Stimulated activated CD8-positive, alpha-beta memory T cell treated with anti-CD3 and anti-CD28 coated beads, Interleukin-12 subunit alpha, Interleukin-12 subunit beta, amount 100 ng/mL, for 24 hours (primary cell): ENCODE measurements at regions not wholly inside any gene's neighbourhood (a gene's known extent, or its start where the extent isn't known, plus 50 kb on each side); places are given as distances from the start of the nearest gene placed in this dataset.
"Not testable (repeated sequence)": the region's sequence is repeated elsewhere in the genome, so short reads cannot be mapped to it uniquely, and the experiment has no call there.

ENCODE experiments used
- DNase-seq: peaks from one replicate; pipeline ENCODE4 v3.0.0-alpha.2; 2020; ENCODE audit errors: extremely low read depth

DNA sequence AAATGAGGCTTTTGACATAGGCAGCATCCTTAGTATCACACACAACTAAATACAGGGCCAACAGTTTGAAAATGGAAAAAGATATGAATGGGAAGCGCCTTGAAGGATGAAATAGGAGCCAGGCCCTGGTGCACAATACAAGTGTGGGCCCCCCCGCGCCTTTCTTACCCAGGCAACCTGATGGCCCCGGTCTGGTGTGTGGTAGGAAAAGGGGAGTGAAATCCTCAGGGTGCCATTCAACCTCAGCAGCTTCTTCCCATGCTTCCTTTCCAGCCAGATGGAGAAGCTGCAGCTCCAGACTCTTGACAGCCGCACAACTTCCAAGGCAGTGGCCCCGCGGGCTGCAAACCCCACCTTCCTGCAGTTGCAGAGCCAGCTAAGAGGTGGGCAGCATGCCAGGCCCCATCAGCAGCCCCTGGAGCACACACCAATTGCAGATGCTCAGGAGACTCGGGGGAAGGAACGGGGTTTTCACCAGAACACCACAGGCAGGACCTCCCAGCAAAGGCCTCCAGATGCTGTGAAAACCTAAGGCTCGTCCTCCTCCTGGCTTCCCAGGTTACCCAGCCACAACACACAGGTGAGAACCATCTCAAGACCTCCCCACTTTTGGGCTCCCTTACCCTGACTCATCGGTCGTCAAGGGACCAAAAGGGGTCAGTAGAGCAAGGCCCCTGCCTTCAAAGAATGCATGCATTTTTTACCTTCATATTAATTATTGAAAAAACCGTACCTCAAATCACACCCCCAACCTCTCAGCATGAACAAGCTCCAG is 101.6 kb downstream of the CPN2 start:
- DNase-seq: no peak

DNA sequence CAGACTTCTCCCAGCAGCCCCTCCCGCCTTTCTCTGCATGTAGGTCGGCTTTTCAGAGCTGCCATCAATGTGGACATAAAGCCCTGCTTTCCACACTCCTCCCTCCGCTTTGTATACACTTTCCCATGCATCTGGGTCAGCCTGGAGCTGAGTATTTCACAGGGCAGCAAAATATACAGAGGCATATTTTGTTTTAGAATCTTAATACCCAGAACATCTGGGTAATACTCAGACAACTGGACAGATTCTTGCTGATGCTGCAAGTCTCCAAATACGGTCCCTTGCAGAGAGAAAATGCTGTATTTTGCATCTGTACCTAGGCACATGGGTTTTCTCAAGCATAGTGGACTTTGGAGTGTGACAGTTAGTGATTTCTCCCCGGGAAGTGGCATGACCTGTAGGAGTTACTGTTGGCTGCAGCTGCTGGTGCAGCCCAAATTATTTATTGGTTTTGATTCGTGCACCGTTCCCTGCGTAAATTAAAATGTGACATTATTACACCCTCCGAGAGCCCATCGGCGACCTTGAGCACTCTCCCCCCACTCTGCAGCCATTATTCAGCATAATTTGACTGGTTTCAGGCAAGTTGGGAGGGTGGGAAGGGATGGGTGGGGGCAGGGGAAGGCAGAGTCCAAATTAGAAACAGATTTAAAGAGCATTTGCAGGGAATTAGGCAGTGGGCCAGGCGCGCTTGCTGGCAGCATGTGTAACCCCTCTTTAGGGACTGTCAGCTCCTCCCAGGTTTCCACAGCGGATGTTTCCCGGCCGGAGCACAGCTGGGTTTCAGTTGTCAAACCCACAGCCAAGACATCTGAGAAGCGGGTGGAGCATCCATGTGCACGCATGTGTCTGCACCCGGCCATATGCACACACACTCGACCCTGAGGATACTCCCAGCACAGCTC is 100.8 kb downstream of the CPN2 start:
- no peak for DNase-seq

DNA sequence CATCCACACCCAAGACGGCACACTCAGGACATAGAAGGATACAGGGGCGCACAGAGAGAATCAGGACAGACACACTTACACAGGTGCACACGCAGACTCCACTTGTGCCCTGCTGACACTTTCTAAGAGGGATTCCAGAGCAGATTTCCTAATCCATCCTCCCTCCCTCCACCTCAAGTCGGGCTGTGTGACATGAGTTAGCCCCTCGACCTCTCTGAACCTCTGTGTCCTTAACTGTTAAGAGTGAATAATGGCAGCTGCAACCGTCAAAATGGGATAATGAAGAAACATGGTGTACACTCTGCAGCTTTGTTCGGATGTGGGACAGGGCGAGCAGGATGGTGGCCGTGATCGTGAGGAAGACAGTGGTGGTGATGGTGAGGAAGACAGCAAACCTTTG is 100.1 kb downstream of the CPN2 start:
- DNase-seq: no peak

DNA sequence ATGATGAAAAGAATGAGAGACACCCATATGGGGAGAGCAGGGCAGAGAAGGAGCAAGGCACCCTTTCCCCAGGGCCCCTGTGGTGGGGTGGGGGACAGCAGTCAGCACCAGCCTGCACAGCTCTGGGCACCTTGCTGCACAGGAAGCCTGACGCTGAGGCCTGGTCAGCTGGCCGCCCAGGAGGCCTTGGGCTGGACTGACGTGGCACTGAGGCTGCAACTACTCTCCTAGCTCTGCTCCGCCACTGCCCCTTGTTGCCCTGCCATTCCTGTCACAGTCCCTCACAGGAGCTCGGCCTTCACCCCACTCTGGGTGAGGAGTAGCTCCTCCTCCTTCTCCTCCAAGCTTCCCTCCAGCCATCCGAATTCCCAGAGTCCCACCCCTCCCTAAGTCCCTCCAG is 99.7 kb downstream of the CPN2 start:
- DNase-seq: no peak

DNA sequence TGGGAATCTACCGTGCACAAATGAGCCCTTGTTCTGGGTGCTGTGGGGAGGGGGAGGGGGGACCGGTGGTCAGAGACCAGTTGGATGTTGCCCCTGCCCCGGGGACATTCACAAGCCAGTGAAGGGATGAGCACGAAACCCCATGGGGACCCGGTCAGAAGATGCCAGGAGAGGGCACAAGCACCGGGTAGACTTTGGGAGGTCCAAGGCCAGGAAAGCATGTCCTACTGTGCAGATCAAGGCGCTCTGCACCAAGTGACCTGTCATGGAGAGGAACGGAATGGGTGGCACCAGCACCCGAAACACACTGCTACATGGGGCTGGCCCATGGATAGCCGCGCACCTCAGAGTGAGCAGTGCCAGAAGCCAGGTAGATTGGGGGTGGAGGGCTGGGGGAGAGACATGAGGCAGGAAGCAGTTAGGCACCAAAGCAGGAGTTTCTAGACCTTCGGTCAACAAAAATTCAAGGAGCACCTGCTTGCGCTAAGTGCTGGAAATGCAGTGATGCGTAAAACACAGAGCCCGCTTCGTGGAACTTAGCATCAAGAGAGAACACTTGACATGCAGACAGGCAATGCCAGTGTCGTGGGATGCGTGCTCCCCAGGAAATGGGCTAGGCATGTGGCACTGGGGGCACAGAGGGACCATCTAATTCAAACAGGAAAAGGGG is 99.1 kb downstream of the CPN2 start:
- DNase-seq: no peak

DNA sequence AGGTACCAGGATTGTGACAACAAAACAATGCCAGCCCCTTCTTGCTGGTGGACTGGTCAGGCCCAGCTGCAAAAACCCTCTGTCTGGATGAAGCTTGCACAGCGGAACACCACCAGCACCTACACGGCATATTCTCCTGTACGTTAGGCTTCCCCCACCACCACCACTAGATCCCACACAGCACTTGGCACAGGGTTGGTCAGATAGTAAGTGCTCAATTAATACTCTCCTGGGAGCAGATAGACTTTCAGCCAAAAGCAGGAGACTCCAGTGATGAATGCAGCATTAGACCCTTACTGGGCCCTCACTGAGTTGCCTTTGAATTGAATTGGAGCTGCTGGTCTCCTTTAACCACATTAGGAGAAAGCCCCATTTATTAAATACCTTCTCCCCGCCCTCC is 97.9 kb downstream of the CPN2 start:
- no peak for DNase-seq

DNA sequence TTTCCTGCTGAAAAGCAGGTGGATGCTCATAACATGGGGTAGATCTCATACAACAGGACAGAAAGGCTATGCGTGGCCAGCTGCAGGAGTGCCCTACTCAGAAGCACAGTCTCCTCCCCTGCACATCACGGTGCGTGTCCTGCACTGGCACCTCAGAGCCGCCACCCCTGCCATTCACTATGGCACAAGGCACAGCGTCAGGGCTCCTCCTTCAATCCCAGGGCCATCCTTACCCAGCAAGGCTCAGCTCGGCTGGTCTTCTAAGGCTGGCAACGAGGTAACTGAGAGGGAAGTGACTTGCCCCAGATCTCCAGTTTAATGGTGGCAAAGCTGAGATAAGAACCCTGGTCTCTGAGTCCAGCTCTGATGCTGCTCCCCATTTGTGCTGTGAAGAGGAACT is 97.1 kb downstream of the CPN2 start:
- no peak for DNase-seq

DNA sequence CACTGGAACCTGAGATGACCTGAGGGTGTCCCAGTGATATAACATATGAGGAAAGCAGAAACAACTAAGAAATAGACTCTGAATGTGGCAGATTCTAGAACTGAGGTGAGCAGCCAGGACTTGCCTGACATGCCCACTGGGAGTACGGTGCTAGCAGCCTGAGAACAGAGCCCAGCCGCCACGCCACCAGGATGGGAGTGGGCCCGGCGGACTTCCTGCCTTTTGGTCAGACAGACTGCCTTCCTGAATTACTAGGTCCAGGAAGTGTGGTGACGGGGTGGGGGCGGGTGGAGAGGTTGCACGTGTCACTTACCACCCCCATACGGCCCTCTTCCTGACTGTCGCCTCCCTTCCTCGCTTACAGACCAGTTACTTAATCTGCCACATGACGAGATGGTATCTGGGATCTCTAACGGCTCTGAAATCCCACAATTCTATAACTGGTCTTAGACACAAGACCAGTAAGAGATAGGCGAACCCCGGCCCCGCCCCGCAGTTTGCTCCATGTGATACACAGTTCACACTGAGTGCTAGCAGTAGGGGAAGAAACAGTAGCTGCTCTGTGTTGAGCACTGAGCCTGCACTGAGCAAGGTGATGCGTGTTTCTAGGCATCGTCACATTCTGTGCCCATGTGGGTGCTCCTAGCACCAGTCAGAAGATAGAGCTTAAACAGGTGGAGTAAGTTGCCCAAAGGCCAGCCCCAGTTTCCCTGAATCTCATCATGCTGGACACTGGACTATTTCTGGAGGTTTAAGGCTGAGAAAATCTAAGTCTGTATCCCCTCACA is 95.7 kb downstream of the CPN2 start:
- DNase-seq: peak; percentile 19

DNA sequence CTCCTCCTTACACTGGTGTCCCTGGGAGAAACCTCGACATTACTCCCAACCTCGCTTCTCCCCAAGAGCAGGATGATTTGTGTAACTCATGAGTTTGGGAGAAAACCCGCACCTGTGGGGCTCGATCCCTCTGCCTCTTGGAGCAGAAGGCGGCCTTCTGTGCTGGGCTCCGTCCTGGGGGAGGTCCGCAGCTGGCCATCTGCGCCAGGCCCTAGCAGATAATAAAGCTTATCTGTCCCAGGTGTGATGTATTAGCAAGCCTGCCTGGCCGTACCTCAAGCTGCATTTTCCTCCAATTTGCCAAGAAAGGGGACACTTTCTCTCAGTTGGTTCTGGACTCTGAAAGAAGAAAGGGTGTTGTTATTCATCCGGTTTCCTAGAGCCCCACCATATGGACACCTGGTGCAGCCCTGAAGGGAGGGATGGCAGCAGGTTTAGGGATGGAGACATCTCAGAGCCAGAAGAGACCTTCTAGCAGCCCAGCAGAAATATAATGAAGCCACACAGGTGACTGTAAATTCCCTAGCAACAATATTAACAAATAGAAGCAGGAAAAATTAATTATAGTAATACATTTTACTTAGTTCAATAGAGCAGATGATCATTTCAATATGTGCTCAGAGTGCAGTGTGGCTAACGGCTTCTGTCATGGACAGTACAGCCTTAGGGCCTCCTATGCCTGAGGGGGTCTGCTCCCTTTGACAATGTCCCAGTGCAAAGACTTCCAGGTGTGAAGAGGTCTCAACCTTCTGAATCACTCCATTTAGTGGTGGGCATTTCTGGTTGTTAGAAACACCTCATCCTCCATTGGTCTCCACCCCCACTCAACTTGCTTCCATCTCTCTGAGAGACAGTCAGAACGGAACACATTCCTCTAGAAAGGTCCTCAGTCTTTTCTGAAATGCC is 94.8 kb downstream of the CPN2 start:
- no peak for DNase-seq

DNA sequence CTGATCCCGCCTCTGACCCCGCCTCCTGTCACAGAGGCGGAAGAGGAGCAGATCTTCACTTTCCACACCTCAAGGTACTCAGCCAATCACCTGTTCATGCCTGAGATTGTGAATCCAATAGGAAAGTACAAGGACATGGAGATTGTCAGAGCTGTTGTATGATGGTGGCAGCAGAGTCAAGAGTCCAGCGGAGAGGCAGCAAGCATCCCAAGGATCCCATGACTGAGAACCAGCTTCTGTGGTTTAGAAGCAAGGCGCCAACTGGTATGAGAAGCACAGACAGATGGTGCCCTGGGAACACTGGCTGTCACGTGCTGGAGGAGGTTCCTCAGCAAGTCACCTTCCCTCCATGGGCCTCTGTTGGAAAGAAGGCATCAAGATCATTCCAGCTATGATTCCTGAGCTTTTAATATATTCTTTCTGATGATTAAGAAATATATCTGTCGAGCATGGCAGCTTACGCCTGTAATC is 93.9 kb downstream of the CPN2 start:
- no peak for DNase-seq

DNA sequence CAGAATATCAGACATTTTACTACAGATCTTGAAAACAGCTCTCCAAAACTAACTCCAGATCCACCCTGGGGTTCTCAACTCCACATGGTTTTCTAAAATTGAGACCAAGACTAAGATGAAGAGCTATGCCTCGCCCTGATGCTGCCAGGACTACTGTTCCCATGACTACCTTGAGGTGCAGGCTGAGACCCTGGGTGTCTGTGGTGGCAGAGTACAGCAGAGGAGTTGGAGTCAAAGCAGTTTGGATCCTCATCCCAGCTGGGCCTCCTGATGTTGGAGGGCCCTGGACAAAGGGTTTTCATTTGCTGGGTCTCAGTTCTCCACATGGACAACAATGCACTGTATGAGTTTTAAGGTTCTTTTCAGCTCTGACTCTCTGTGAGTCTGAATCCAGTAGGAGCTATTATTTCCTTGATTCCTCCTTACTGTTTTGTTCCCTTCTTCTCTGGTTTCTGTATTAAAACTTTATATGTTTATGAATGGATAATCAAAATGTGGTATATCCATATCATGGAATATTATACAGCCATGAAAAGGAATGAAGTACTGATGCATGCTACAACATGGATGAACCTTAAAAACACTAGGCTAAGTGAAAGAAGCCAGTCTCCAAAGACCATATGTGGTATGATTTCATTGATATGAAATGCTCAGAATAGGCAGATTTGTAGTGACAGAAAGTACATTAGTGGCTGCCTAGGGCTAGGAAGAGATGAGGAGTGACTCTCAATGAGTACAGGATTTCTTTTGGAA is 93.0 kb downstream of the CPN2 start:
- no peak for DNase-seq

DNA sequence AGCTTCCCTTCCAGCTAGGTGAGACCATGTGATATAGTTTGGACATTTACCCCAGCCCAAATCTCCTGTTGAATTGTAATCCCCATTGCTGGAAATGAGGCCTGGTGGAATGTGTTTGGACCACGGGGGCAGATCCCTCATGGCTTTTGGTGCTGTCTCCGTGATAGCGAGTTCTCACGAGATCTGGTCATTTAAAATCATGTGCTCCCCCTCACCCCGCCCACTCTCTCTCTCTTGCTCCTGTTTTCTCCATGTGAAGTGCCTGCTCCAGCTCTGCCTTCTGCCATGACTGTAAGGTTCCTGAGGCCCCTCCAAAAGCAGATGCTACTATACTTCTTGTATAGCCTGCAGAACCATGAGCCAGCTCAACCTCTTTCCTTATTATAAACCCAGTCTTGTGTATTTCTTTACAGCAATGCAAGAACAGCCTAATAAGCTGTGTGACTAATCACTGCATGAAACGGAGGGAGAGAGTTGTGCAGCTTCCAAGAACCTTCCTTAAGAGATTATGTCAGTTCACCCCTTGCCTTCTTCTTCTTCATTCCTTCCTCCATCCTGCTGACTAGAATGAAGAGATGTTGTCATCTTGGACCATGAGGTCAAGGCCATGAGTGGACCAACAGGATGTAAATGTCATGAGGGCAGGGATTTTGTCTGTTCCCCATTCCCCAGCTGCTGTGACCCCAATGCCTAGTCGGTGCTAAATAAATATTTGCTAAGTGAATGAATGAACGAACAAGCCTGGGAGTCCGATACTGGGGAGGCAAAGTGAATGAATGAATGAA is 91.0 kb downstream of the CPN2 start:
- no peak for DNase-seq

DNA sequence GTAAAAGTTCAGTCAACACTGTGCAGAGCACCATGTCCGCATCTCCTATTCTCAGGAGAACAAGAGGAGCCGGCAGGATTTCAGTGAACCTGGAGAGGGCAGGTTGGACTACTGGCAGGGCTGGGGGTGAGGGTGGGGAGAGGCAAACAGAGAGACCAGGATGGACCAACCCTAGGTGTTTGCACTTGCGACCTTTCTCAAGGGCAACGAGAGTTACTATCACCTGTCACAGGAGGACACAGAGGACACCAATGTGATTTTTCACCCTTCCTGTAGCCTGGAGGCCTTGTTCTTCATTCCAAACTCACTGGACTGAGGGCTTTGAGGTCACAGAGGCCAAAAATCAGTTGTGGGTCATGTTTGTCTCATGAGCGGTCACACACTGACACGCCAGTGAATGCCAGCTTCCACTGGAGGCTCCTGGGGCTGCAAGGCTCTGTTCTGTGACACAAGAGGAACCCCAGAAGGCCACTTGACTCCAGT is 89.5 kb downstream of the CPN2 start:
- DNase-seq: no peak

DNA sequence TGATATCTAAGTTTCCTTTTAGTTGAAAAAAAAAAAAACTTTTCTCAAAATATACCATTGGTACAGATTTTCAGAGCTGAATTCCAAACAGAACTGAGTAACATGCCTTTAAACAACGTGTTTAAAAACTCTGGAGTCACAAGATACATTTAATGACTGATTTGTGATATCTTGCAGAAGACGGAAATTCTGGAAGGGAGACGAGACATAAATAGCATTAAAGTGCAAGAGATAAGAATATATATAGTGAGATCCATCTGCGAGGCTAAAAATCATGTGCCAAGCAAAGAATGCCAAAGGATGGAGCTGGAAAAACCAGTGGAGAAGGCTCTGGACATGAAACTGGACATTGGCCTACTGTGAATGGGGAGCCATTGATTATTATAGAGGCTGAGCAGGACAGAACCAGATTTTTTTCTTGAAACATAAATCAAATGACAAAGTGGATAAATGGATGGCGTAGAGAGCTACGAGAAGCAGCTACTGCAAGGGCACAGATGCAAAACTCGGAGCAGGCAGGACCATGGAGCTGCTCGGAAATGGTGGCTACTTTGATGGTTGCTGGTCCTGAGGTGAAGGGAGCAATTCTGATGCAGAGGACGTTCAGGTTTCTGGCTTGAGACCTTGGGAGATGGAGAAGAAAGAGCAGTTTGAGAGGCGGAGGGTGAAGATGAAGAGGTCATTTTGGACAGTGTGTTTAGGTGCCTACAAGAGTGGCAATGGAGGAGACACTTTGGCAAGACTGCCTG is 88.8 kb downstream of the CPN2 start:
- no peak for DNase-seq

DNA sequence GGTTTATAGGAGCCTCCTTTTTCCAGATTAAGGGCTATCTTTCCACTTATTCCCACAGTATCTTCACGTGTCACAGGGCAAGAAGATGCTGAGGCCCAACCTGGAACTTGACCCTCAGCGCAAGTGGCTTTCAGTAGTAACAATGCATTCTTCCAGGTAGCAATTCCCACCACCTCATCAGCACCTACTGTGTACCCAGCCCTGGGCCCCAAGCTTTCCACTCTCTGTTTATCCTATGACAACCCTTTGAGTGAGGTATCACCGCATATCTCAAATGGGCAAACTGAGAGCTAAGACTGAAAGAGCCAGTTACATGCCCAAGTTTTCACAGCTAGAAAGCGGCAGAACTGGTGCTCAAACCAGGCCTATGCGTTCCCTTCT is 88.2 kb downstream of the CPN2 start:
- DNase-seq: no peak

DNA sequence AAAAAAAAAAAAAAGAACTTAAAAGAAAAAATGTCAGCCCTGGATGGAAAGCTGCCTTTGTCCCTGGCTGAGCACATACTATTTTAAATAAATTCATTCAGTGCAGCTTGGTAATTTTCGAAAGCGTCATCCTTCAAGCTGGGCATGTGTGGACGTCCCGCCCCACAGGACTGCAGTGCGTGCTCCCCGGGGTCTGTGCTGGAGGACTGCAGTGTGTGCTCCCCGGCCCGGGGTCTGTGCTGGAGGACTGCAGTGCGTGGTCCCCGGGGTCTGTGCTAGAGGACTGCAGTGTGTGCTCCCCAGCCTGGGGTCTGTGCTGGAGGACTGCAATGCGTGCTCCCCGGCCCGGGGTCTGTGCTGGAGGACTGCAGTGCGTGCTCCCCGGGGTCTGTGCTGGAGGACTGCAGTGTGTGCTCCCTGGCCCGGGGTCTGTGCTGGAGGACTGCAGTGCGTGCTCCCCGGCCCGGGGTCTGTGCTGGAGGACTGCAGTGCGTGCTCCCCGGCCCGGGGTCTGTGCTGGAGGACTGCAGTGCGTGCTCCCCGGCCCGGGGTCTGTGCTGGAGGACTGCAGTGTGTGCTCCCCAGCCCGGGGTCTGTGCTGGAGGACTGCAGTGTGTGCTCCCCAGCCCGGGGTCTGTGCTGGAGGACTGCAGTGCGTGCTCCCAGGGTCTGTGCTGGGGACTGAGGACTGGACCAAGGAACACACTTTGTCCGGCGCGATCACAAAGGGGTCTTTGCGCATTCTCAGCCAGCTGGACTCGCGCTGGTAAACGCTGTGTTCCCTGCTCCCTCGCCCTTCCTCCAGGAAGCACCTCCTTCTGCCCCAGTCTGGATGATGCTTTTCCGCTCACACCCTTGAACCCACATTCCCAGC is 86.3 kb downstream of the CPN2 start:
- DNase-seq: not testable (repeated sequence)

DNA sequence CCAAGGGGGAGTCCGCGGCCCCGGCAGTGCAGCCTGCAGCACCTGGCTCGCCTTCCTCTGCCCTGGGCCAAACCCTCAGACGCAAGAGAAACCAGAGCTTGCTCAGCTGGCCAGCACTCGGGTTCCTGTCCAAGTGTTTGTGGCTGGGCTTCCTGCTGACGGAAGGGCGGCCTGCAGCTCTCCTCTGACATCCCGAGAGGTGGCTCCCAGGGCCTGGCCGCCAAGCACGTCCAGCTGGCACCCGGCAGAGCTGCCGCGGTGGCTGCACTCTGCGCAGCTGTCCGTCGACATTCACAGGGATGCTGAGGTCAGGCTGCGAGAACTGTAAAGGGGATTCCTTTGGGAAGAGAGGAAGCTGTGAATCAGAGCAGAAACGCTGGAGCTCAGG is 85.6 kb downstream of the CPN2 start:
- no peak for DNase-seq
